ENCODE measurements at regions not wholly inside any gene's neighbourhood (a gene's known extent, or its start where the extent isn't known, plus 50 kb on each side); places are given as distances from the start of the nearest gene placed in this dataset.
"Not testable (repeated sequence)": the region's sequence is repeated elsewhere in the genome, so short reads cannot be mapped to it uniquely, and the experiment has no call there.

- not testable (repeated sequence) for H3K36me3 Mint-ChIP-seq (ENCODE audit: low read depth); H3K27ac Mint-ChIP-seq; H3K9me3 Mint-ChIP-seq; H3K4me3 Mint-ChIP-seq; H3K27me3 Mint-ChIP-seq; H3K4me1 Mint-ChIP-seq (ENCODE audit: low read depth)
Measured at GRCh38 chr1:25171013-25171412, 61.3 kb downstream of the SYF2 start.

GRCh38 chr1:25170439-25170838 lies 61.9 kb downstream of the SYF2 start:
- Mint-ChIP-seq H3K27ac (no peak overlapping the region), H3K4me3 (no peak overlapping the region), H3K4me1 (ENCODE audit: low read depth) (no peaks in the 10 kb centered on the region), H3K27me3 (no peaks in the 10 kb centered on the region), H3K36me3 (ENCODE audit: low read depth) (no peaks in the 10 kb centered on the region), H3K9me3 (no peaks in the 10 kb centered on the region)

GRCh38 chr1:25169610-25170009 lies 62.7 kb downstream of the SYF2 start:
- Mint-ChIP-seq H3K9me3 (no peaks in the 10 kb centered on the region), H3K27ac (no peak overlapping the region), H3K27me3 (peaks cover 3% of the 10 kb centered on the region), H3K4me1 (ENCODE audit: low read depth) (no peaks in the 10 kb centered on the region), H3K36me3 (ENCODE audit: low read depth) (no peaks in the 10 kb centered on the region), H3K4me3 (no peak overlapping the region)

- H3K4me1 Mint-ChIP-seq (ENCODE audit: low read depth) = no peaks in the 10 kb centered on the region
- H3K36me3 Mint-ChIP-seq (ENCODE audit: low read depth) = no peaks in the 10 kb centered on the region
- H3K27me3 Mint-ChIP-seq = peaks cover 4% of the 10 kb centered on the region
- no peaks in the 10 kb centered on the region for H3K9me3 Mint-ChIP-seq
- no peak overlapping the region for H3K4me3 Mint-ChIP-seq
- no peak overlapping the region for H3K27ac Mint-ChIP-seq
Measured at GRCh38 chr1:25169168-25169567, 63.1 kb downstream of the SYF2 start.

- Mint-ChIP-seq H3K4me3 (no peak overlapping the region), H3K9me3 (no peaks in the 10 kb centered on the region), H3K4me1 (ENCODE audit: low read depth) (no peaks in the 10 kb centered on the region), H3K36me3 (ENCODE audit: low read depth) (no peaks in the 10 kb centered on the region), H3K27me3 (peaks cover 4% of the 10 kb centered on the region), H3K27ac (no peak overlapping the region)
Measured at GRCh38 chr1:25168193-25169071, 63.9 kb downstream of the SYF2 start.

- H3K9me3 Mint-ChIP-seq = no peaks in the 10 kb centered on the region
- no peaks in the 10 kb centered on the region for H3K36me3 Mint-ChIP-seq (ENCODE audit: low read depth)
- peaks cover 4% of the 10 kb centered on the region for H3K27me3 Mint-ChIP-seq
- H3K4me1 Mint-ChIP-seq (ENCODE audit: low read depth) = no peaks in the 10 kb centered on the region
- no peak overlapping the region for H3K27ac Mint-ChIP-seq
- no peak overlapping the region for H3K4me3 Mint-ChIP-seq
Measured at GRCh38 chr1:25167269-25168192, 64.8 kb downstream of the SYF2 start.

GRCh38 chr1:25166847-25167246 lies 65.5 kb downstream of the SYF2 start:
- Mint-ChIP-seq H3K4me1 (ENCODE audit: low read depth) (no peaks in the 10 kb centered on the region), H3K27ac (no peak overlapping the region), H3K27me3 (peaks cover 7% of the 10 kb centered on the region), H3K36me3 (ENCODE audit: low read depth) (no peaks in the 10 kb centered on the region), H3K9me3 (no peaks in the 10 kb centered on the region), H3K4me3 (no peak overlapping the region)

GRCh38 chr1:25163986-25164385 lies 68.3 kb downstream of the SYF2 start:
- Mint-ChIP-seq H3K27me3 (peaks cover 20% of the 10 kb centered on the region), H3K9me3 (no peaks in the 10 kb centered on the region), H3K36me3 (ENCODE audit: low read depth) (no peaks in the 10 kb centered on the region), H3K27ac (no peak overlapping the region), H3K4me3 (no peak overlapping the region), H3K4me1 (ENCODE audit: low read depth) (no peaks in the 10 kb centered on the region)

- Mint-ChIP-seq H3K27me3 (peaks cover 28% of the 10 kb centered on the region), H3K36me3 (ENCODE audit: low read depth) (no peaks in the 10 kb centered on the region), H3K4me3 (no peak overlapping the region)
Measured at GRCh38 chr1:25161981-25162380, 70.3 kb downstream of the SYF2 start.

GRCh38 chr1:25157846-25158245 lies 74.5 kb downstream of the SYF2 start:
- H3K27me3 Mint-ChIP-seq = peaks cover 40% of the 10 kb centered on the region

More at GRCh38 chr1:25161981-25162380, 70.3 kb downstream of the SYF2 start:
- H3K4me1 Mint-ChIP-seq (ENCODE audit: low read depth) = no peaks in the 10 kb centered on the region
- no peaks in the 10 kb centered on the region for H3K9me3 Mint-ChIP-seq
- H3K27ac Mint-ChIP-seq = no peak overlapping the region

GRCh38 chr1:25150985-25151495 lies 81.3 kb downstream of the SYF2 start:
- Mint-ChIP-seq H3K27ac (no peak overlapping the region), H3K4me1 (ENCODE audit: low read depth) (peaks cover 4% of the 10 kb centered on the region), H3K4me3 (no peak overlapping the region), H3K27me3 (peaks cover 44% of the 10 kb centered on the region), H3K9me3 (no peaks in the 10 kb centered on the region), H3K36me3 (ENCODE audit: low read depth) (no peaks in the 10 kb centered on the region)

More at GRCh38 chr1:25157846-25158245, 74.5 kb downstream of the SYF2 start:
- Mint-ChIP-seq H3K9me3 (no peaks in the 10 kb centered on the region), H3K27ac (no peak overlapping the region), H3K36me3 (ENCODE audit: low read depth) (no peaks in the 10 kb centered on the region), H3K4me1 (ENCODE audit: low read depth) (no peaks in the 10 kb centered on the region), H3K4me3 (no peak overlapping the region)

- Mint-ChIP-seq H3K4me1 (ENCODE audit: low read depth) (peaks cover 4% of the 10 kb centered on the region), H3K27me3 (peaks cover 35% of the 10 kb centered on the region), H3K4me3 (no peak overlapping the region), H3K36me3 (ENCODE audit: low read depth) (no peaks in the 10 kb centered on the region), H3K27ac (peak overlapping the region; percentile 39), H3K9me3 (no peaks in the 10 kb centered on the region)
Measured at GRCh38 chr1:25148673-25149300, 83.5 kb downstream of the SYF2 start.

GRCh38 chr1:25146451-25146855 lies 85.8 kb downstream of the SYF2 start:
- Mint-ChIP-seq H3K27ac (no peak overlapping the region), H3K9me3 (no peaks in the 10 kb centered on the region), H3K36me3 (ENCODE audit: low read depth) (no peaks in the 10 kb centered on the region), H3K4me1 (ENCODE audit: low read depth) (peaks cover 4% of the 10 kb centered on the region), H3K27me3 (peaks cover 30% of the 10 kb centered on the region), H3K4me3 (no peak overlapping the region)

GRCh38 chr1:25145775-25146393 lies 86.4 kb downstream of the SYF2 start:
- peaks cover 27% of the 10 kb centered on the region for H3K27me3 Mint-ChIP-seq
- H3K4me1 Mint-ChIP-seq (ENCODE audit: low read depth) = peaks cover 4% of the 10 kb centered on the region
- H3K4me3 Mint-ChIP-seq = no peak overlapping the region
- H3K36me3 Mint-ChIP-seq (ENCODE audit: low read depth) = no peaks in the 10 kb centered on the region
- H3K27ac Mint-ChIP-seq = no peak overlapping the region
- H3K9me3 Mint-ChIP-seq = no peaks in the 10 kb centered on the region

Measured in stimulated activated naive CD8-positive, alpha-beta T cell treated with anti-CD3 and anti-CD28 coated beads, Interleukin-15, Interleukin-2, amounts not matched to agents 100 ng/mL and 50 ng/mL, for 24 hours (primary cell).